ENCODE measurements at regions not wholly inside any gene's neighbourhood (a gene's known extent, or its start where the extent isn't known, plus 50 kb on each side); places are given as distances from the start of the nearest gene placed in this dataset.

DNA sequence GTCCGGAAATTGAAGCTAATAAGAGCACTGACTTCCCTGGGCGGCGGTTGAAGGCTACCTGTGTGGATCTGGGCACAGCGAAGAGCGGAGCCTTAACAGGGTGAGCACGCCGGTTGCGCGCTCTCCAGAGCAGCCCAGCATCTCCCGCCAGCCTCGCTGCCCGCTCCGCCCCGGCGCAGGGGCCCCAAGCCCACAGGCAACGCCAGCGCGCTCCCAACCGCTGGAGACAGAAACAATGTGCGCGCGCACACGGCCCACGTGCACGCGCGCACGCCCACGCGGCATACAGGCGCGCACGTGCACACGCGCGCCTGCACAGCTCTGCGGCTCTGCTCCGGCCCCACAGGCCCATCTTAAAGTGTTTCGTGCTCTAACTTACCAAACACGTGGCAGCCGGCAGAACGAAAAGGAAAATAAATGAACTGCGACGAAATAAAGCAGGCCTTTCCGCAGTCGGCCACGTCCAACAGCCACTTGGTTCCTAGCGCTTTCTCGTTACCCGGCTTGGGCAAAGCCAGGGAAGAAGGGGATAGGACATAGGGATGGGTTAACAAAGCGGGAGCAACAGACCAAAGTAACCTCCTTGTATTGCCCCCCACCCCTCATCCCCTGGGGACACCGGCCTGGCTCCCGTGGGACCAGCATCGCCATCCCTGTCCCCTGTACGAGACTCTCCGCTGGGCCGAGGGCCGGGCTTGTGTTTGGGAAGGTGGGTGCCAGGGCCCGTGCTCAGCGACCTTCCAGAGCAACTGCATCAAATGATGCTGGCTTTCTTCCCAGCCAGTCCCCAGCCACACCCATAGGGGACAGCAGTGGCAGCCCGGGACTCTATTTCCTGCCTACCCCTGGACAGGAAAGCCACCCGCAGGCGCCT lies 203.7 kb downstream of the ABHD5 start:
- no peak for DNase-seq (ENCODE audit: low spot score)

DNA sequence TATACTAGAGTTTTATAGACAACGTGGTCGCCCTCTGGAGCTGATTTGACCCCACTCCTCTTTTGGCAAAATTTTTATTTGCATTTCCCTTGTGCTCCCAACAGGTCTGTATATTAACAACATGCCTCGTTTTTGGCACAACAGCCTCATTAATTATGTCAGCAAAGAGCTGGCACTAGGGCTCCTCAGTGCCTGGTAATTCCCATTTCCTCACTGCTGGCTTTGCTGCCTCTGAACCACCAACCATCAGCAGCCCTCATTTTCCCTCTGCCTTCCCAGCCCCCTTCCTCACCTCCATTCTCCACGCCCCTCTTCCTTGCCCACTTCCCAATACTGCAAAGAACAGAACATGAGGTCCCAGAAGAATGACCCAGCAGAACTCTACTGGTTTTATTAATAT lies 204.8 kb downstream of the ABHD5 start:
- no peak for DNase-seq (ENCODE audit: low spot score)

DNA sequence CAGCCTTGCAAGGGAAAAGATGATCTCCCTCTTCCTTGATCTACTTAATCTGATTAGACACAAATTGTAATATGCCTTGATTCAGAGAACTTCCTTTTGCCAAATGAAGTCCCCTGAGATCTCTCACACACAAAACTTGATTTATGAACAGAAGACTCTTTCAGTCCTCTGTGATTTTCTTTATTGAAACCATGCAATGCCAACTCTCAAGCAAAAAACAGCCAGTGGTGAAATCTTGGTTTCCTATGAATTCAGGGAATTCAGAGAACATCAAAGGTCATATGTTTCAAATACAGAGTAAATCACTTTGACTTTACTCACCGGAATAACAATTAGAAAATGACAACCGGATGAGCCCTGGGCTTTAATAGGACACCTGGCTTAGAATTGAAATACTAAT lies 211.7 kb downstream of the ABHD5 start:
- no peak for DNase-seq (ENCODE audit: low spot score)

DNA sequence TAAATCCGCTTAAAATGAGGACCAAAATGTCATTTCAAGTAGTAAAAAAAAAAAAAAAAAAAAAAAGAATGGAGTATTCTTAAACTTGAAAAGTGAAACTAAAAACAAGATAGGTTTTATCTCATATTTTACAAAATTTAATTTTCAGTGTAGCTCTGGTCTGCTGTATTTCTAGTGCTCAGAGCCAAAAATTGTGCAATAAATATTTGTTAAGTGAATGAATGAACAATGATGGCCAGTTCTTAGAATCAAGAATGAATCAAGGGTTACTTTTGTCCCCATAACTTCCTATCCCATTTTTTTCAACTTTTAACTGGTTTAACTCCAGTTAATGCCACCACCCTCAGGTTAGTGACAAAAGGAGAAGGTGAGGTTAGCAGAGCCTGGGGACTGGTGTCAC lies 214.4 kb downstream of the ABHD5 start:
- no peak for DNase-seq (ENCODE audit: low spot score)

DNA sequence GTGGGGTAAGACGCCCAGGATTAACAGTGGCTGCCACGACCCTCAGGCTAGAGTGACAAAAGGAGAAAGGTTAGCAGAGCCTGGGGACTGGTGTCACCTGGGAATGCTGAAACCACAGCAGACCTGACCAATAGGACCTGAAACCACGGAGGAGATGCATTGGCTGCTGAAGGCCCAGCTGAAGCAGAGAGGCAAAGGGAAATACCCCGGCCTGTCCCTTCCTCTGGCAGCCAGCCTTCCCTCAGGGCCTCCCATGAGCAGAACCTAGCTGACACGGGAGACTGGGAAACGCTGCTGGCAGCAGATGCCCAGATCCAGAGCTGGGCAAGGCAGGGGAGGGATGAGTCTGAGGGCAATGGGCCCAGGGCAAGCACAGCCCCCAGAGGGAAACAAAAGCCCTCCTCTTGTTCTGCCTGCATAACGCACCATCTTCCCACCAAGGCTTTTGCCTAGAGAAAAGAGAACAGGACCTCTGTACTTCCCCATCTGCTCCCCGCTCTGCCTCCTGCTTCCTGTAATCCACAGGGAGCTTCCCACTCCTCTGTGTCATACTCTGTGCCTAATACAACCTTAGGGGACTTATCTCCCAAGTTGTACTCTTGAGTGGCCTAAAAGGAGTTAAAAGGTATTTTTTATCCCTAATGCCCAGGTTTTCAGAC lies 216.2 kb downstream of the ABHD5 start:
- DNase-seq (ENCODE audit: low spot score): no peak

DNA sequence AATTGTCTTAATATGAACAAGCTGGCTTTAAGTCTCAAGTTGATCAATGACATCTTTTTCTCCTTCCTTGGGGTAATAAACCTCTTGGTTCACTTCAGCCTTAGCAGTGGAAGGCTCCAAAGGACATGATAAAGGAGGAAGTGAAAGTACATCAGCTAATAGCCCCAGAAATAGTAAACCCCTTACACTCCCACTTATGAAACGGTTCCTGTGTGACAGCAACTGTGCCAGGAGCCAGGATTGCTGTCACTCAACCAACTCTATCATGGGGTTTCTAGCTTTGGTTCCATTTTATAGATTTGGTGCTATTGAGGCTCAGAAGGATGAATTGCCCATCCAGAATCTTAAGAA lies 216.7 kb downstream of the ABHD5 start:
- DNase-seq (ENCODE audit: low spot score): no peak

DNA sequence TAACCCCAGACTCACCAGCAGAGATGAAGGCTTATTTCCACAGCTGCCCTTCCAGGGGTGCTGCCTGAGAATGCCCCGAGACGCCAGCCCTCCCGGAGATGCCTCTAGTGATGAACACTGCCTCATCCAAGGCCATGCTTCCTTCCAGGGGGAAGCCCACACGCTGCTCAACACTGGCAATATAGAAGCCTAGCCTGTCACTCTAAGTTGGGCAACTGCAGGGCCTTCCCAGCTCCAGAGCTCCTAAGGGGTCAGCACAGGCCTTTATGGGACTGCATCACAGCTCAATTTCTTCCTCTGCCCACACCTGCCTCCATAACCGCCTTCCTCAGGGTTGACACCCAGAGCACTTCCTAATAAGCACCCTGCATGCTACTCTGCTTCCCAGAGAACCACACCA lies 217.7 kb downstream of the ABHD5 start:
- DNase-seq (ENCODE audit: low spot score): no peak

DNA sequence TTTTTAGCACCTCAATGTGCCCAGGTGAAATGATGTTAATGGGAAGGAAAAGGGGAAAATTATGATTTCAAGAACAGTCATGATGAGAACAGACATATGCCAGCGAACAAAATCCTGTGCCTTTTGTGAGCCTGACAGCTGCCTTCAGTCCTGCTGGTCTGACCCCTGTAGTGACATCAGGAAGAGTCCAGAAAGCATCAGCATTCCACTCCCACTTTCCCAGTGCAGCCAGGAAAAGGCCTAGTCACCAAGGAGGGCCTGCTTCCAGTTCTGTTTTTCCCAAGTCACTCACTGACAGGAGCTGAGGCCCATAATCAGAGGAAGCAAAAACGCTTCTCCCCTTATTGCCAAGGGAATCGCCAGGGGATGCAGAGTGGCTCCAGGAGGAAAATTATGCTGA lies 218.4 kb downstream of the ABHD5 start:
- DNase-seq (ENCODE audit: low spot score): no peak

DNA sequence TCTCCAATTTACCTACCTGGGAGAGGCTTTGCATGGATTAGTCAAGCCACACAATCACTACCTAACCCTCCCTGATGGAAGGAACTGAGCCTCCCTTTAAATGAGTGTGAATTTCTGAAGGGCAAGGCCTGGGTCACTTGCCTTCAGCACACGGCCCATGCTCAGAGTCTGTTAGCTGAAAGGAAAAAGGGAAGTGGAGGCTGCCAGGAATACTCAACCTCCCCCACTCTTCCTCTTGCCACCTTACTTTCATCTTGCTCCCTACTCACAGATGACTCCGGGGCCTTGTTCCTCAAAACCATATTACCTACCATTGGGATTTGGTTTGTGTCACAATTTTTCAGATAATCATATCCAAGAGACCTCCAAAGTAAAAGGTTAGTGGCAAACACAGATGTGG lies 220.0 kb downstream of the ABHD5 start:
- no peak for DNase-seq (ENCODE audit: low spot score)

DNA sequence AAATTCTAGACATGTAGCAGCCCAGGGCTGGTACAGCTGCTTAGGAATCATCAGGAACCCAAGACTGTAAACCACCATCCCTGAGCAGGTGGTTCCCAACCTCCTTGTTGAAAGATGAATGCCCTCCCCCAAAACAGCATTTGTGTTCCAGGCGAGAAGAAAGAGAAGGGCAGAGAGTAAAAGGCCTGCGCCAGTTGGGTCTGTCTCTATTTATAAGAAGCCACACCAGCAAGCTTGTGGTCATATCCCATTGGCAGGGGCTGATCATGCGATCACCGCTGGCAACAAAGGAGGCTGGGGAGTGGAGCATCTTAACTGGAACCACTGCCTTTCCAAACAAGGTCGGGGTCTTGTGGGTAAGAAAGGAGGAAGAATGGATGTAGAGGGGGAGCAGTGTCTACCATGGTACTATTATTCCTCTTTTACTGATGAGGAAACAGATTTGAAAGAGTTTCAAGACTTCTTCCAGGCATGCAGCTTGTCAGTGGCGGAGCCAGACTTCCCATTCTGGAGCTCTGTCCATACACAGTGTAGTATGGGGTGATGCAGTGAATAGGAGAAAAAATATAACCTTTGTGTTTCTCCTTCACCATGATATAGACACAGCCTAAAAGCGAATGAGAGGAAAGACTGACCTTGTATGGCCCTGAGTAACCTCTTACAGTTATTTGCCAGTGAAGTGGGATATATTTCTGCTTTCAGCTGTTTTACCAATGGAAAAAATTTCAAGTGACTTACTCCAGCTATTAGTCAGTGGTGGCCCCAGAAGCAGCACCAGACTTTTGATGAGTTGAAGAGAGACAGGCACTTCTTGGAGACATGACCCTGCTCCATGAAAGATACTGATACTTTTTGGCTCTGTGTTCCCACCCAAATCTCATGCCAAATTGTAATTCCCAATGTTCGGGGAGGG lies 222.6 kb downstream of the ABHD5 start:
- no peak for DNase-seq (ENCODE audit: low spot score)

DNA sequence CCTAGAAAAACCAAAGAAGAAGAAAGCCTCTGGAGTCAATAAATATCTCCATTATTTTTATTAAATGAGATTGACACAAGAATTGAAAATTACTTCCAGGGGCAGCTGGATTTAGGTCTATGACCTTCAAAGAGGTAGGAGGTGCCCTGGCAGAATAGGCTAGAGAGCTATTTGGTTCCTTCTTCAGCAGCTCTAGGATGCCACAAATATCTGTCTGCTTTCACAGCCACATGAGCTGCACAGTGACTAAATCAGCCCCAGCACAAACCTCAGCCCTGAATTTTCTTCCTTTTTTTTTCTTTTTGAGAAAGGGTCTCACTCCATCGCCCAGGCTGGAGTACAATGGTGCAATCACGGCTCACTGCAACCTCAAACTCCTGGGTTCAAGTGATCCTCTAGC lies 223.5 kb downstream of the ABHD5 start:
- DNase-seq (ENCODE audit: low spot score): no peak

DNA sequence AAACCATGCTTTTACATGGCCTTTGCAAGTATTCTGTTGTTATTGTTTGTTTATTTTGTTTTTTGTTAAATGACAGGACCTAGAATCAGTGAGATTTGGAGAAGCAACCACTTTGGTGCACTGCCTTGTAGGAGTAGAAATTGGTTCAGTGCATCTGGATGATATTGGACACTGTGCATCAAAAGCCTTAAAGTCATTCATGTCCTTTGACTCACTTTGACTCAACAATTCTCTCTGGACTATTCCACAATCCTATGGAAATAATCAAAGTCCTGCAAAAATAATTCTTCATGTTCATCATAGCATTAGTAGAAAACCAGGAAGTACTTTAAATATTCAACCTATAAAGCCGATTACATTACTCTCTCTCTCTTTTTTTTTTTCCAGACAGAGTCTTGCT lies 224.8 kb downstream of the ABHD5 start:
- DNase-seq (ENCODE audit: low spot score): no peak

DNA sequence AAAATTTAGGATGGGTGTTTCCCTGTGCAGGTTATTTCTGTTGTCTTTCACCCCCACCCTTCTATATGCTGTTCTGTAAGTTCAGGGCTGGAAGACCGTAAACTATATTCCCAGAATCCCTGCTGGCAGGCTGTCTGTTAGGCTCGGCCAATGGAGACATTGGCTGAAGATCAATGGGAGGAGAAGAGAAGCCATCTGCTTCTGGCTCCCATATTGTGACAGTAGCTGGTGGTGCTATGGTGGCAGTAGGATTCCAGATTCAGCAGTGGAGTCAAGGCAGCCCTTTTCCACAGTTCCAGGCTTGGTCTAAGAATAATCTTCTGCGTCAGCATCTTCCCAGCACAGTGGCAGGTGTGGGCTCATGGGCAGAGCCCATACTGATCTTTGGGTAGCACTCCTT lies 226.6 kb downstream of the ABHD5 start:
- DNase-seq (ENCODE audit: low spot score): no peak

DNA sequence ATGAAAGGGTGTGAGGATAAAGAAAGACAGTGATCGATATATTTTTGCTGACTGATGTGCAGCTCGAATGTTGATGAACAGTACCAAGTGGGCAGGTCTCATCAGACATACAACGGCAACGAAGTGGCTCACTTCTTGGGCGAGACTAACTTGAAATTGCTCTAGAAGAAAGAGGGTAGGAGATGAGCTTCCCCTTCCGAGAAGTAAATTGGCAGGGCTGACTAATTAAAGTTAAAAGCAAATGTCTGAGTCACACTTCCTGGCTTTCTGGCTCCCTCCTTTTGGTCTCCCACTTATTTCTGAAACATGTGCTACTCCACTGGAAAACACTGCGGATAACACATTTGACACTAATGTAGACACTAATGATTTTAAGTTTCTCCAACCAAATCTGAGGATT lies 228.3 kb downstream of the ABHD5 start:
- DNase-seq (ENCODE audit: low spot score): no peak

DNA sequence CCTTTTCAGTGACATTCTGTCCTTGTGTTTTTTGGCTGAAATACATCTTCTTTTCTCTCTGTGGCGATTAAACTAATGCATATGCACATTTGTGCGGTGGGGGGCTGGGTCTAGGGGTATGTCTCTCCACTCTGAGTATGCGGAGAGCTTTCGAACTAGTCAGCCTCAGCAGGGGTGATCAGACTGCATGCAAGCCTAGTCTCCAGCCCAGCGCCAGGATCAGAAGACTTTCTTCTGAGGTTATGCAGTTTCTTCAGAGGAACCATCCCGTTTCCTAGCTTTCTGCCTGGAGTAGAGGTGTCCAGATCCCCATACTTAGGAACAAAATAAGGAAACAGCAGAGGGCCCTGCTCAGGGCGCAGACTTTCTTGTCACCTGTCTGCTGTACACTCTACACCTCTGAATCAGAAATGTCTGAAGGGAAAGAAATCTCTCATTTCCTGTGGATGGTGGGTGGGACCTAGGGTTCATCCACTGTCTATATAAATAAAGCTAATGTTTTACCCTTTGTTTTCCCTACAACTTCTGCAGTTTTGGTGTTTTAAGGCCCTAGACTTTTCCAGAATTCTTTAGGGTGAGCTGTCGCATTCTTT lies 230.4 kb downstream of the ABHD5 start:
- no peak for DNase-seq (ENCODE audit: low spot score)

DNA sequence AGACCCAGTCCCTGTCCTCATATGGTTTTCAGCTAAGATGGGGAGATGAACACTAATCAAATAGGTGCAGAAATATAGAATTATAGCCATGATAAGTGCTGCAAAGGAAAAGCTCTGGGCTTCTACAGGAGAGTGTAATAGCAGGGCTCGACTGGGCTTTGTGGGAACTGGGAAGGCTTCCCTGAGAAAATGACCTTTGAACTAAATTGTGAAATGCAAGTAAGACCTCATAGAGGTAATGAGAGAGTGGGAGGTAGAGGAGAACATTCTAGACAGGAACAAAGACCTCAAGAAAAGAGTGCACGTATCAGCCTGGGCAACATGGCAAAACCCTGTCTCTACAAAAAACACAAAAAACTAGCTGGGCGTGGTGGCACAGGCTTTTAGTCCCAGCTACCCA lies 231.6 kb downstream of the ABHD5 start:
- no peak for DNase-seq (ENCODE audit: low spot score)

DNA sequence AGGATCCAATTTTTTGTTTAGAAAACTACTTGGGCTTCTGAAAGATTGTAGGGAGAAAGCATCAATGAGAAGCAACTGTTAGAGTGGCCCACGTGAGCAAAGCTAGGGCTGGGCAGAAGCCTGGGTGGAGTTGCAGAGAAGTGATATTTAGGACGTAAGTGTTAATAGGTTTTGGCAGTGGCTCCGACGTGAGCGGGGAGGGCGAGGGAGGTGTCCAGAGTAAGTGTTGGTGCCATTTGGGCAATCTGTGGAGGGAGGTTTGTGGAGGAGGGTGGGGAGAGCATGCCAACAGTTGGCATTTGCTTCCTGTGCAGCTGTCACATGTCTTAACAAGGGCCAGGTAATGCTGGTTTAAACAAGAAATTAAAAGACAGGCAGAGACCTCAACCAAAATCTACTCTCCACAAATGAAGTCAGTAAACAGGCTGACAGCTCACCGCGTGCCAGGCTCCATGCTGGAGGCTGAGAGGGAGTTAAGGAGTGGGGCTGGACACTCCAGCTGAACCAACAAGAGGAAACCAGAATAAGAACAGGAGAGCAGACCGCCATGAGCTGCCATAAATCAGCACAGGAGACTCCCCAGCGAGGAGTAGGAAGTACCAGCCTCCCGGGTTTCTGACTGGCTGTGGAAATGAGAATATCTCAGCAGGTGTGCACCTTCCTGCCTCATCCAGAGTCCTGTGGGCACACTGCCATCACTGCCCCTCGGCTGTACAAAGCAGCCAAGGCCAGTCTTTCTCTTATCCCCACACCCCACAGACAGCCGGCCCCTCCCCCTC lies 232.6 kb downstream of the ABHD5 start:
- no peak for DNase-seq (ENCODE audit: low spot score)

DNA sequence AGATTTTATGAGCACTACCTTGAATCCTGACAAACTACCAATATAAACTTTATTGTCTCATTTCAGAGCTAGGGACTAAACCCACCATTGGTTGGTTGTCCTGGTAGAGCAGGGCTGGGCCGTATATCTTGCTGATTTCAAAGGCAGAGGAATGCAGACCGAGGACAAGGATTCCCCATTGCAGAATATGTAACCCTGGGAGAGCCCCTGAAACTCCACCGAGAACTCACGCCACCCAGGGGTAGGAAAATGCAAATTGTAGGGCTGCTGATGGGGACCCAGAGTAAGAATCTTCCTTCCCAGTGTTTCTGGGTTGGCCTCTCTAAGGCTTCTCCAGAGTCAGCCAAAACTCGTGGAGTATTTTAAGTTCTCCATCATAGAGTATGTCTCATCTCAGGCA lies 235.3 kb downstream of the ABHD5 start:
- DNase-seq (ENCODE audit: low spot score): no peak

DNA sequence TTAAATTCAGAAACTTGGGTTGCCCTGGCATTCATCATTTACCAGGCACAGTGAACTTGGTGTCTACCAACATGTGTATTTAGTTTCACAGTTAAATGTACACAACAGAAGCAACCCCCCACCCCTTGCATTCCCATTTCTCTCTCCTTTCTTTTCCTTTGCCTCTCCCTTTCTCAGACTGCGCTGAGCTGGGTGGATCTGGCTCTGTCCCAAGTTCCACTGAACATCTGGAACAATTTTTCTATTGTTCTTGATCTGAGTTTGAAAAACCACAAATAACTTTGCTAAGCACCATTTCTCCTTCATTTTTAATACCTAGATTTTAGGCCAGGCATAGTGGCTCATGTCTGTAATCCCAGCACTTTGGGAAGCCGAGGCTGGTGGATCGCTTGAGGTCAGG lies 242.2 kb downstream of the ABHD5 start:
- no peak for DNase-seq (ENCODE audit: low spot score)

DNA sequence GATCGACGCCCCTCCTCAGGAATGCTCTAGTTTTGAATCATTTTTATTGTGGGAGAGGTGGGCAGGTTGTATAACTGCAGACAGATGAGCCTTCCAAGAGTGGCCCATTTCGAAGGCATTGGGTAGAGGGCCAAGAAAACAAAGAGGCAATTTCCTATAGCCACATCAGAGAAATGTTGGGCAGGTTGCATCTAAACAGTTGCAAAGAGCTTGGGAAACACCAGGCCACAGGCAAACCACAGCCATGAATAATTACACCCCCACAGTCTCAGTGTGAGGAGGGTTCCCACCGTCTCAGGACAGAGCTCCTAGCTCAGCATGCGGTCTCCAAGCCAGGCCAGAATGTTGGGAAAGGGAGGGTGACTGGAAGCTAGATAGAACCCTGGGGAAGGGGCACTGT lies 257.3 kb downstream of the ABHD5 start:
- no peak for DNase-seq (ENCODE audit: low spot score)

DNA sequence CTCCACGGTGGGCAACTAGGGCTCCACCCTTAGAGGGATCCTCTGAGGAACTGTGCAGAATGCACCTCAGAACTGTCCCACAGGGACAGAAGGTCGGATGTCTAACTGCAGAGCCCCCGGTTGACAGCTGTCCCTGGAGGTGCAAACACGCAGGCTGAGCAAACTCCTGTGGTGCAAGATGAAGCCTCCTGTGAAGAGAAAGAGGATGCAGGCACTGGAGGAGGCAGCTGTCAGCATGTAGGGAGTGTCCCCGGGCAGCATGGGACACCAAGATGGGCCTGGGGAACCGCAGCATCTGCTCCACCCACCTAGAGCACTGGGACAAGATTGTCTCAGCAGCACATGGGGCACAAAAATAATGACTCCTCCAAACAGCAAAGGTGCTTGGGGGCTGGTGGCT lies 258.9 kb downstream of the ABHD5 start:
- DNase-seq (ENCODE audit: low spot score): no peak

DNA sequence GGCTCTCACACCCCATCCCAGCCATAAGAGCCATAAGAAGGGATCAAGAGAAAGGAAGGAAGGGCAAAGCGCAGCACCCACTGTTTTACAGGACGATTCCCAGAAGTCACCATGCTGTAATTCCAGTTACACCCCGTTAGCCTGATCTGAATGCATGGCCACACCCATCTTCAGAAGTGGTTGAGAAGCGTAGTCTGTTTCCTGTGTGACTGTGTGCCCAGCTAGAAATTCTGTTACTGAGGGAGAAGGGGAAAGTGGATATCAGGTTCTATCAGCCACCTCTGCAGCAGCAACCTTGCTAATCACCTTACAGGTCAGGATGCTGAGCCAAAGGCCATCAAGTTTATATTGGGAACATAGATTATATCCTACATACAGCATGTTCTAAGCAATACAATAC lies 260.0 kb downstream of the ABHD5 start:
- DNase-seq (ENCODE audit: low spot score): no peak
